NCI-H187 (cell line): ENCODE measurements at regions not wholly inside any gene's neighbourhood (a gene's known extent, or its start where the extent isn't known, plus 50 kb on each side); places are given as distances from the start of the nearest gene placed in this dataset.
"Not testable (repeated sequence)": the region's sequence is repeated elsewhere in the genome, so short reads cannot be mapped to it uniquely, and the experiment has no call there.

ENCODE experiments used
- DNase-seq, 2 experiments: peaks; one replicate each; lab custom pipeline; 2025; lab: John Stamatoyannopoulos, UW

DNA sequence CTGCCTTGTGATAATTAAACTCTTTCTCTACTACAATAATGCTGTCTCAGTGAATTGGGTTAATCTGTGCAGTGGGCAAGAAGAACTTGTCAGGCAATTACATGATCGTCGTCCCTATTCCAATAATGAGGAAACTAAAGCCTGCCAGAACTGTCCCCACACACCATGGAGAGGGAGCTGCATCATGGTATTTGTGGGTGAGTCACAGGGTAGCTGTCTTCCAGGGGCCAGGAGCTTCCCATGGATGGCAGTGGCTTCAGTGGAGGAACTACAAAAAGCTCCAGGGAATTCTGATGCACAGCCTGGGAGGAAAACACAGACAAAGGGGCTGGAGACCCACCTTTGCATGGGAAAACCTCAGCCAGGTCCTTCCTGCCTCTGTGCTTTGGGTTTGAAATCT, 83.3 kb upstream of the C16orf82 start:
- no peak for DNase-seq

DNA sequence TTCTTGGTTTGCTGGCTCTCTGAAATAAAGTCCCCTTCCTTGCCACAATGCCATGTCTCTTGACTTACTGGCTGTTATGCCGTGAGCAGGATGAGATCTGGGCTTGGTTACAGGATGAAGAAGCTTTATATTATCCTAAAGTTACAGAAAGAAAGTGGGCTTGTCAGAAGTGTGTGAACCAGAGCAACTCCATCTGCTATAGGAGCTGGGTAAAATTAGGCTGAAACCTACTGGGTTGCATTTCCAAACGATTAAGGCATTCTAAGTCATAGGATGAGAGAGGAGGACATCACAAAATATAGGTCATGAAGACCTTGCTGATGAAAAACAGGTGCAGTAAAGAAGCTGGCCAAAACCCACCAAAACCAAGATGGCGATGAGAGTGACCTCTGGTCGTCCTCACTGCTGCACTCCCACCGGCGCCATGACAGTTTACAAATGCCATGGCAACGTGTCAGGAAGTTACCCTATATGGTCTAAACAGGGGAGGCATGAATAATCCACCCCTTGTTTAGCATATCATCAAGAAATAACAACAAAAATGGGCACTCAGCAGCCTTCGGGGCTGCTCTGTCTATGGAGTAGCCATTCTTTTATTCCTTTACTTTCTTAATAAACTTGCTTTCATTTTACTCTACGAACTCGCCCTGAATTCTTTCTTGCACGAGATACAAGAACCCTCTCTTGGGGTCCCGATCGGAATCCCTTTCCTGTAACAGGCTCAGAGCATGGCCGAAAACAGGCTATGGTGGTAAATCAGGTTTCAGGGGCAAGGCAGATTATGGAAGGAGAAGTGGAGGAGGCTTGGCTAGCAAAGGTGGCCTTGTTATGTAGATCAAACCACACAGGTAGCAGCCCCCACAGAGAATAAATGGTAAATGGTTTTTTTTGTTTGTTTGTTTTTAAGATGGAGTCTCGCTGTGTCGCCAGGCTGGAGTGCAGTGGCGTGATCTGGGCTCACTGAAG, 81.3 kb upstream of the C16orf82 start:
- no peak for DNase-seq

DNA sequence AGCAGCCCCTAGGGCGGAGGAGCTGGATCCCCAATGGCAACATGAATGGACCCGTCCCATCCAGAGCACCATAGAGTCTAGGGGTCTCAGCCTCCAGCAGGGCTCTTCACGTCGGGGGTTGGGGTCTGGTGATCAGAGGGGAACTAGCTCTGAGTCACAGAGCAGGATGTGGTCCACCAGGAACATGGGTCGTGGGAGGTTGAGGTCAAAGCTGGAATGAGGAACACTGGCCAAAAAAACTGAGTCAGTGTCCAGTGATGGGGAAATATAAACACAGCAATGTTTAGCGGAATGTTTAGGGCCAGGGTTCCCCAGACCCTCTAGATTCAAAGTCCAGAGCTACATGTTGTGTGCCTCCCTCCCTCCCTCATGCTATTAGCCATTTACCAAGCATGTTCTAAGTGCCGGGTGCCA, 79.1 kb upstream of the C16orf82 start:
- DNase-seq = no peak

DNA sequence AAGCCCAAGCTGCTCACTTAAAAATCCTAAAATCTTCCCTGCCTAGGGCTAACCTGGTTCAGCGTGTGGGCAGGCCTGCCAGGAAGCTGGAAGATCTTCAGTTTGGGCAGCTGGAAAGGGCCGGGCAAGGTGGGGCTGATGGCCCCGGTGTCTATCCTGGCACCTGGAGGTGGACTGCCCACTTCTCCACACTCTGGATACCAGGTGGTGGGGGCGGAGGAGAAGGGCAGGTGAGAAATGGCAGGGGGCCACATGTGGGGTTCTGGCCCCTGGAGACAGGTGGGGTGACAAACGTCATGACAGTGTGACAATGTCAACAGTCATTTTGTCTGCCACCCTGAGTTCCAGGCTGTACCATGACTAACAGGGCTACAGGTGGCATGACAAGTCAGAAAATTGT, 78.5 kb upstream of the C16orf82 start:
- DNase-seq = no peak

DNA sequence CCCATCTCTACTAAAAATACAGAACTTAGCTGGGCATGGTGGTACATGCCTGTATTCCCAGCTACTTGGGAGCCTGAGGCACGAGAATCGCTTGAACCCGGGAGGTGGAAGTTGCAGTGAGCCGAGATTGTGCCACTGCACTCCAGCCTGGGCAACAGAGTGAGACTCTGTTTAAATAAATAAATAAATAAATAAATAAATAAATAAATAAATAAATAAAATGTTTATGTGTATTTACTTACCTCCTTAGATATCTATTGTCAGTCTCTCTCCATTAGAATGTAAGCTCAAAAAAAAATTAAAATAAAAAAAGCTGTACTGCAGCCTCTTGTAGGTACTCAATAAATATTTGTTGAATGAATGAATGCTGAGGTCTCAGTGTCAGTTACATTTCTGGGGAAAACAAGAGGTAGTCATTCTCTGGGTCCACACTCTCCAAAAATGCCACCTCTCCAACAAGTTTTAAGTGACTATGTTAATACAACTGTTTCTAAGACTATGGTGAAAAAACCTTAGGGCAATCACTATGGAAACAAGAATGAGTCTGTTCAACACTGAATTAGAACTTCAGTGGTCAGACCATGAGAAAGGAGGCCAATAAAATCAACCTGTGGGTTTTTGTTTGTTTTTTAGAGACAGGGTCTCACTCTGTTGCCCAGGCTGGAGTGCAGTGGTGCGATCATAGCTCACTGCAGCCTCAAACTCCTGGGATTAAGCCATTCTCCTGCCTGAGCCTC, 76.2 kb upstream of the C16orf82 start:
- DNase-seq = not testable (repeated sequence)

DNA sequence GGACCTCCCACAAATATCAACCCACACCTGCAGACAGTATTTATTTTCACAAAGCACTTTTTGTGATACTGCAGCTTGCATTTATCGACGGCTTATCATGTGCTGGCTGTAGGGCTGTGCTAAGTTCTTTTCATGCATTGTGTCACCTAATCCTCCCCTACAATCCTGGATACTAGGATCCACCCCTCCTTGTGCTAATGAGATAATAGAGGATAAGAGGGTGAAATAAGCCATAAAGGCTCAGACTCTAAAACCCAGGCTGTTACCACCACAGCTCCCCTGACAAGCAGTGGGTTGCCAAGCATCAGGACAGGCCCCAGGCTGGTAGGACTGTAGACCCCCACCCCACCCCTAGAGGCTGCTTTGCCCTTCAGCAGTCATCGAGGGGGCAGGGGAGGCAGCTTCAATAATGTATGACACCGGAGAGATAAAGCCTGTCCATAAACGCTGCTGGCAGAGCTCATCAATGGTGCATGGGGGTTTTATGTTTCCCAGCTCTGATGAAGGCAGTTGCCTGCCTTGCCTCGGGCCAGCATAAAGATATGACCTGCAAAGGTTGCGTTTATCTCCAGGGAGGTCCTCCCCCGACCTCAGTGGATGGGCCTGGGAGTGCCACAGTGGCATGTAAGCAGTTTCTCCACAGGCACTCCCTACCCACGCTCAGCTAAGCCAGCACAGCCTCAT, 73.9 kb upstream of the C16orf82 start:
- DNase-seq = no peak

GRCh38 chr16:26993511-26993910, 73.2 kb upstream of the C16orf82 start:
- DNase-seq = no peak

- no peak for DNase-seq
Measured at GRCh38 chr16:26993963-26994362, 72.8 kb upstream of the C16orf82 start.

DNA sequence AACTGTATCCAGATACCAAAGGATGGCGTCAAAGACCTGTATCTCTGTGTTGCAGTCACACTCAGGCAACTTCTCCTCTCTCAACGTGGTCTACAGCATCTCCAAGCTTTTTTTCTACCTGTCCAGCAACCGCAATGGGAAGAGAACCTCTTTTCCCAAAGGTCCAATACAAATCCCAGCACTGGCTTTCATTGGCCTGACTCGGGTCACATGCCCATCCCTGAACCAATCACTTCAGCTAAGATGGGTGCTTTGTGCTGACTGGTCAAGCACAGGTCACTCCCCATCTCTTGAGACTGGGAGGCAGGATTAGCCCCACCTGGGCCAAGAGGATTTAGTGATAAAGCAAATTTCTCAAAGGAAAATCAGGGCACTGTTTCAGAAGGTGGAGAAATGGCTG, 71.2 kb upstream of the C16orf82 start:
- no peak for DNase-seq

DNA sequence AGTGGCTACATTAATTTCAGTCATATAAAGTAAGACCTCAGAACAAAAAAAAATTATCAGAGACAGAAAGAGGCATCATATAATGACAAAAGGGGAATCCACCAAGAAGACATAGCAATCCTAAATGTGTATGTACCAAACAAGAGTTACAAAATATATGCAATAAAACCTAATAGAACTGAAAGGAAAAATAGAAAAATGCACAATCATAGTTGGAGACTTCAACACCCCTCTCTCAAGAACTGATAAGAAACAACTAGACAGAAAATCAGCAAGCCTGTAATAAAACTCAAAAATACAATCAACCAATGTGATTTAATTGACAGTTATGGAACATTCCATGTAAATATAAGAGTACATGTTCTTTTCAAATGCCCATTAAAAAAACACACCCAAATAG, 61.3 kb upstream of the C16orf82 start:
- DNase-seq = no peak
